ENCODE measurements at regions not wholly inside any gene's neighbourhood (a gene's known extent, or its start where the extent isn't known, plus 50 kb on each side); places are given as distances from the start of the nearest gene placed in this dataset.

DNA sequence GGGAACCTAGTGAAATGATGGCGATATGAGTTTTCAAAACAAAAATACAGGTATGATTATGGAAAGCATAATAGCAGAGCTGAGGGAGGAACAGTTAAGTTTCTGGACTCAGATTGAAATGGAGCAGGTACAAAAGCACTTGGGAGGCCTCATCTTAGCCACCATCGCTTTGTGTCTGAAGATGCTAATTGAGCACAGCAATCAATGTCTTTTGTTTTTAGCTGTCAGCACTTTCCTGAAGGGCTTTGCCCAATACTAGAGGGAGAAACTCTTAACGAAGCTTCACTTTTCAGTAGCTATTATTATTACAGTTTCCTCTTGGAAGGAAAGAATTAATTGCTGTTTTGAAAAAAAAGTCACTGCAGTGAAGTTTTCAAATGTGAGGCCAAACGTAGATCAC is 348.7 kb downstream of the RWDD3 start:
- TF ChIP-seq, protein P1, sequence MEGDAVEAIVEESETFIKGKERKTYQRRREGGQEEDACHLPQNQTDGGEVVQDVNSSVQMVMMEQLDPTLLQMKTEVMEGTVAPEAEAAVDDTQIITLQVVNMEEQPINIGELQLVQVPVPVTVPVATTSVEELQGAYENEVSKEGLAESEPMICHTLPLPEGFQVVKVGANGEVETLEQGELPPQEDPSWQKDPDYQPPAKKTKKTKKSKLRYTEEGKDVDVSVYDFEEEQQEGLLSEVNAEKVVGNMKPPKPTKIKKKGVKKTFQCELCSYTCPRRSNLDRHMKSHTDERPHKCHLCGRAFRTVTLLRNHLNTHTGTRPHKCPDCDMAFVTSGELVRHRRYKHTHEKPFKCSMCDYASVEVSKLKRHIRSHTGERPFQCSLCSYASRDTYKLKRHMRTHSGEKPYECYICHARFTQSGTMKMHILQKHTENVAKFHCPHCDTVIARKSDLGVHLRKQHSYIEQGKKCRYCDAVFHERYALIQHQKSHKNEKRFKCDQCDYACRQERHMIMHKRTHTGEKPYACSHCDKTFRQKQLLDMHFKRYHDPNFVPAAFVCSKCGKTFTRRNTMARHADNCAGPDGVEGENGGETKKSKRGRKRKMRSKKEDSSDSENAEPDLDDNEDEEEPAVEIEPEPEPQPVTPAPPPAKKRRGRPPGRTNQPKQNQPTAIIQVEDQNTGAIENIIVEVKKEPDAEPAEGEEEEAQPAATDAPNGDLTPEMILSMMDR (IDR thresholded peaks at IDR 0.05; ENCODE audit: low read length, missing control alignments), result no peak
- H3K4me3 ChIP-seq (replicated peaks; ENCODE audit: low read depth, low read length), result no peak overlapping the region

DNA sequence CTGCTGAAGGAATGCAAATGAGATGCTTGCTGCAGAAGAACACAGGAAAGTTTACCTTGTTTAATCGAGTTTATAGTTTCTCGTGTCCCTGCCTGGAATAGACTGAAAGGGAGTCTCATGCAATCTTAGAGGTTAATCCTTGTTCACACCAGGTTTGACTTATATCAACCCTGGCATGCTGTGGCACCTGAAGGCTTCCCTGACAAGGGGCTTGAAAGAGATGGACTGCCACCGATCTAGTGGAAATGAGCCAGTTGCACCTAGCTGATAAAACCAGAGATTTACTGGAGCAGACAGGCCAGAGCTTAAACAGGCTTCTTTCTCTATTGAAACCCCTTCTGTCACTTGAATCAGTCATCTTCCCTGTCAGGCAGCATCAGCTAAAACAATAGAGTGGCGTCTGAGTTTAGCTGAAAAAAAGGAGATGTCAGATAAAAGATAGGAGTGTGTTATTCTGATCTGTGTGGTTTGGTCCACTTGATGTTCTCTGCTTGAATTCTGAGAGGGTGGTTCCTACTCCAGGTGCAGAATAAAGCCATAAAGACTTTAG is 349.7 kb downstream of the RWDD3 start:
- TF ChIP-seq, protein P1 (IDR thresholded peaks at IDR 0.05; ENCODE audit: low read length, missing control alignments), result no peak

More for the DNA sequence above, 348.7 kb downstream of the RWDD3 start:
- no peak for DNase-seq (ENCODE audit: low read depth)

DNA sequence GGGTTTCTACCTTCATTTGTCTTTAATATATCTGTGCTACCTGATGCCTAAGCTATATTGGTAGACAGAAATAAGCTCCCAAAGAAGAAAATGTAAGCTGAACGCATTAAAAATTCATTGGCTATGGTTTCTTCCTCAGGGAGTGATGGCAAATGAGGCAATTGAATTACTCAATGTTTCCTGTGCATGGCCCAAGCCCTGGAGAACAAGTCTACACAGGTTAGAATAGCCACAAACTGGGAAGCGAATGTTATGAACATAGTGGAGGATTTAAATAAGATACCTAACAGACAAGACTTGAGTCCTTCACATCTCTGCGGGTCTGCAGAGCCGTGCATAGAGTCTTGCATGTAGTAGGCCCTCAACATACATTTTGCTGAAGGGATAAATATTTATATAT is 350.3 kb downstream of the RWDD3 start:
- H3K4me3 ChIP-seq (replicated peaks; ENCODE audit: low read depth, low read length), result no peak overlapping the region
- DNase-seq (ENCODE audit: low read depth), result no peak
- TF ChIP-seq, protein P1 (IDR thresholded peaks at IDR 0.05; ENCODE audit: low read length, missing control alignments), result no peak

More for the DNA sequence above, 349.7 kb downstream of the RWDD3 start:
- DNase-seq (ENCODE audit: low read depth), result no peak
- no peak overlapping the region for H3K4me3 ChIP-seq (replicated peaks; ENCODE audit: low read depth, low read length)

DNA sequence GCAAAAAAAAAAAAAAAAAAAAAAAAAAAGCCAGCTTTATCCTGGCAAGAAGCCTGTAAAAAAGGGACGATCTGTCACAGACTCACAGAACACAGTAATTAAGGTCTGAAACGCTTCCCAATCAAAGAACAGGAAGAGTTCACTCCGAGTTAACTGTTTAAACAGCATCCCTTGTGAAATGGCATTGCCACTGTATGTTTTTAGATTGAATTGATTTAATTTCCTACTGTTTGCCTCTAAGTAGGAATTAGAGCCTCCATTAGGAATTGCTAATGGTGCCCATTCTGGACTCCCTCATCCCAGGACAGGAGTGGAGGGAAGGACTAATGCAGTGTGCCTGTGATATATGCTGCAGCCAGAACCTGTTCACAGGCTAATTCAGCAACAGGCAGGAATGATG is 370.8 kb downstream of the RWDD3 start:
- DNase-seq (ENCODE audit: low read depth), result no peak
- no peak overlapping the region for H3K4me3 ChIP-seq (replicated peaks; ENCODE audit: low read depth, low read length)
- TF ChIP-seq, protein P1 (IDR thresholded peaks at IDR 0.05; ENCODE audit: low read length, missing control alignments), result no peak

DNA sequence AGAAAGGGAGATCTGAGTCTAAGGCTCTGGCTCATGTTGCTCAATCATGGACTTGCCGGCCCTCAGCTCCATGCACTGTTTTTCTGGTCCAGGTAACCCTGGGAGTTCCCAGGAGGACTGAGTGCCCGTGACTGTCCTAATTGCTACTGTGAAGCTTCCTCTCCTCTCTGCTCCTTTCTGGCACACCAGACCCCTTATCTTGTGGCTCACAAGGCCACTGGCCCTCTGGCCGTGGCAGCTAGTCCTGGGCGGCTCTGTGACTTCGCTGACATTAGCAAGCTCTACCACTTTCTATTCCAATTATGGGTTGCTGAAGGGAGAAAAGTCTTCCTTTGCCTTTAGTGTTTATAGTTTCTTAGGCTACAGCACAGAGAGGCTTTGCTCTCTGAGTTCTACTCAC is 380.2 kb downstream of the RWDD3 start:
- DNase-seq (ENCODE audit: low read depth), result no peak
- TF ChIP-seq, protein P1 (IDR thresholded peaks at IDR 0.05; ENCODE audit: low read length, missing control alignments), result no peak
- H3K4me3 ChIP-seq (replicated peaks; ENCODE audit: low read depth, low read length), result no peak overlapping the region

DNA sequence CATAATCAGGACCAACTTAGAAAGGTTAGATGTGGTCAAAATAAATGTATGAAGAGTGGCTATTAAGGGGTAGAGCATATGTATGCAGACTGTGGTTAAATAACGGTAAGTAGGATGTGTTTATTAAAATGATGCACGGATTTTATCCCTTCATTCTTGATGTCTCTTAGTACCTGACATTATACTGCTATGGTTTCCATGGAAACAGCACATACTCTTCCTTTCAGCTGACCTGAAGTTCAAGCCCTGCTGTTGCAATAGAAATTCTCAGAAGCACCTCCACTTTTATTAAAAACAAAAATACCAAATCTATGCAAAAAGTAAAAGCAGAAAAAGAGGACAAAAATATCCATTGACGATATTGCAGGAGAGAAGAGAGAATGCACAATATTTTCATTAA is 381.4 kb downstream of the RWDD3 start:
- TF ChIP-seq, protein P1 (IDR thresholded peaks at IDR 0.05; ENCODE audit: low read length, missing control alignments), result no peak
- no peak for DNase-seq (ENCODE audit: low read depth)
- H3K4me3 ChIP-seq (replicated peaks; ENCODE audit: low read depth, low read length), result no peak overlapping the region

DNA sequence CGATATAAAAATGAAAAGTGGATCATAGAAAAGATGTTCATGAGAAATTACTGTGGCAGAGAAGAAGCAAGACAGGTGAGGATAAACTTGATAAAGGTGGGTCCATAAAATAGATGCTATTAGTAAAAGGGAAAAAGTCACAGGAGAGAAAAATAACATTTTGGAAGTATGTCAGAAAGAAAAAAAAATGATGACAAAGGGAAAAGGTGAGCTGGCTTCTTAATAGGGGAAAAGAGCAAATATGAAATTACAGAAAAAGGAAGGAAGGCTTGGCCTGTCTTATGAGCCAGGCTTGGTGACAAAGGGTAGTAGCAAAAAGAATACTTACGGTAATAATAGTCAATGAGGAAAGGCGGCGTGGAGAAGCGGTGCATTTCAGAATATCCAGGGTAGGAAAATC is 386.1 kb downstream of the RWDD3 start:
- TF ChIP-seq, protein P1 (IDR thresholded peaks at IDR 0.05; ENCODE audit: low read length, missing control alignments), result no peak
- H3K4me3 ChIP-seq (replicated peaks; ENCODE audit: low read depth, low read length), result no peak overlapping the region
- no peak for DNase-seq (ENCODE audit: low read depth)
